Caki2 (cell line): ENCODE measurements at regions not wholly inside any gene's neighbourhood (a gene's known extent, or its start where the extent isn't known, plus 50 kb on each side); places are given as distances from the start of the nearest gene placed in this dataset.

ENCODE experiments used
- DNase-seq: peaks from one replicate; pipeline ENCODE4 v3.0.0-alpha.2; 2015; ENCODE audit warnings: low read depth
- in situ Hi-C: cut with HindIII; loops from 2 replicates; pipeline ENCODE4 v1.10.0; 2016; ENCODE audit warnings: low sequenced_read_pairs, low pct_unique_long_range_greater_than_20kb, mixed read lengths

DNA sequence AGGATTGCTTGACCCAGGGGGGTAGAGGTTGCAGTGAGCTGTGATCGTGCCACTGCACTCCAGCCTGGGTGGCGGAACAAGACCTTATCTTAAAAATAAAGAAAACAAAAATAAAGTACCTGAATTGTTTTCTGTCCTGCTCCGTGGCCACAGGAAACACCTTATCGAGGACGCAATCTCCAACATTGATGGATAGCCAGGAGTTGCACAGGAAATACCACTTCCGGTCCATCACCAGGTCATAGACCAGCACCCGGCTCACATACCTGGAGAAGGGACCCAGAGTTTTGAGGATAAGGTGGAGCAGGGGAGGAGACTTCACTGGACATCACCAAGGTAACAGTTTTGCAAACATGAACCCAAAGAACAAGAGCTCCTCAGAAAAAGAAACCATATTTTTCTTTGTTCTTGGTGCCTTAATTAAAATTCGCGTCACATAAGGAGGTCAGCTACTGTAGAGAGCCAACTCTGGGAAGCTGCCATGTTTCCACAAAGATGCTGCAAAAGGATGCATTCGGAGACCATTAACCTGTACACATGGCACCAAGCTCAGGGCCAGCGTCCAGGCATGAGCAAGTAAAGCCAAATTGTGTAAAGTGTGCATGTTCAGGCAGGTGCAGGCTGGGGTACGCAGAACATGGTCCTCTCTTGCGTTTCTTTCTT, 55.6 kb upstream of the GCSH start:
- in situ Hi-C loops: no loop called here

DNA sequence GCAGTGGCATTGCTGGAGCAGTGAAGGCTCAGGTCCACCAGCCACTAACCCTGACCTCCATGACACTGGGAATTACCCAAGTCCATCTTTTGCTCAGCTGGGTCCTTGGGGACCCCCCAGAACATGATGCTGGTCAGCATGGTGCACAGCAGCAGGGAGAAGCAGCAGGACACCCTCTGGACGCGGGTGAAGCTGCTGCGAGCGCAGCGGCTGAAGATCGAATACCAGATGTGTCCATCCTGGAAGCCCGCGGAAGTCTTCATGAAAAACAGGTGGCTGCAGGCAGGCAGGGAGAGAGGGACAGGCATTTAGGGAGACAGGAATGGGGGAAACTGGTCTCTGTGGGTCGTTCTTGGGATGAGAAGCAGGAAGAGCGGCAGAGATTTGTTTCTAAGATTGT, 53.4 kb upstream of the GCSH start:
- in situ Hi-C loops: no loop called here
- no peak for DNase-seq

More for the DNA sequence above, 55.6 kb upstream of the GCSH start:
- DNase-seq: no peak

DNA sequence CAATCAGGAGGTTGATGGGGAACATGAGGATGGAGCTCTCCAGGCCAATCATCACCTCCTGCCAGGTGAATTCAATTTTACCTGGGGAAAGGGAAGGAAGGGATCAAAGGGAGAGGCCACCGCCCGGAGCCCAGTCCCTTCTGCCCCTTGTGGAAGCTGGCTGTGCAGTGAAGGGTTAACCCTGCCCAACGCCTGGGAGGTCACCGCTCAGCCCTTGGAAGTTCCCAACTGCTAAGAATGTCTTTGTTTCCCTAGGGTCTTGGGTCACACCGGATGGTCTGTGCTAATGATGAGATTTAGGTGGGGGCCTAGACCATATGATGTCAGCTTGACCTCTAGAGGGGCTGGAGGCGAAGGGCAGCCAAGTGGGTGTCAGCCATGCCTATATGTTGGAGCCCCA, 52.1 kb upstream of the GCSH start:
- in situ Hi-C loops: no loop called here
- no peak for DNase-seq
